ENCODE measurements at regions not wholly inside any gene's neighbourhood (a gene's known extent, or its start where the extent isn't known, plus 50 kb on each side); places are given as distances from the start of the nearest gene placed in this dataset.
"Not testable (repeated sequence)": the region's sequence is repeated elsewhere in the genome, so short reads cannot be mapped to it uniquely, and the experiment has no call there.

DNA sequence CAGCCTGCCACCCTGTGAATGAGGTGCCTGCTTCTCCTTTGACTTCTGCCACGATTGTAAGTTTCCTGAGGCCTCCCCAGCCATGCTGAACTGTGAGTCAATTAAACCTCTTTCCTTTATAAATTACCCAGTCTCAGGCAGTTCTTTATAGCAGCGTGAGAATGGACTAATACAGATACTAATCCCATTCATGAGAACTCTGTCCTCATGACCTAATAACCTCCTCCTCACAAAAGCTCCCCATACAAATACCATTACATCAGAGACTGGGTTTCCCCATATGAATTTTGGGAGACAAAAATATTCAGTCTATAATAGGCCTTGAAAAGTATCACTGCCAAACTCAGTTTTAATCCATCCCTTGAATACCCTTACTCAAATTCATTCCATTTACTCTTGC lies 199.0 kb downstream of the FRK start:
- TF ChIP-seq CTCF (conservative IDR thresholded peaks at IDR 0.05; ENCODE audit: low read depth, low read length); EZH2 (IDR thresholded peaks at IDR 0.05; ENCODE audit: borderline replicate concordance, low read depth, low read length, poor library complexity, severe bottlenecking): not testable (repeated sequence)

Measured in A673 (cell line).